H9 (cell line): ENCODE measurements at regions not wholly inside any gene's neighbourhood (a gene's known extent, or its start where the extent isn't known, plus 50 kb on each side); places are given as distances from the start of the nearest gene placed in this dataset.

ENCODE experiments used
- DNase-seq: peaks from one replicate; pipeline ENCODE4 v3.0.0-alpha.2; 2017
- H2AFZ ChIP-seq: one replicate; pipeline ENCODE4 v1.6.1; 2013; ENCODE audit warnings: mild to moderate bottlenecking, low read length, control low read depth, moderate library complexity
- H2AK5ac ChIP-seq: 2 replicates; pipeline ENCODE4 v1.6.1; 2013; ENCODE audit warnings: low read length, control low read depth, mixed read lengths; ENCODE audit not compliant: insufficient read length
- H2BK120ac ChIP-seq: one replicate; pipeline ENCODE4 v1.6.1; 2013; ENCODE audit warnings: low read depth, mild to moderate bottlenecking, low read length, control low read depth, inconsistent platforms; ENCODE audit not compliant: poor library complexity, severe bottlenecking
- H2BK12ac ChIP-seq: 2 replicates; pipeline ENCODE4 v1.6.1; 2013; ENCODE audit warnings: low read length, control low read depth, mixed read lengths, low read depth; ENCODE audit not compliant: insufficient read length
- H2BK15ac ChIP-seq: 2 replicates; pipeline ENCODE4 v1.6.1; 2013; ENCODE audit warnings: low read depth, low read length, control low read depth
- H2BK20ac ChIP-seq: one replicate; pipeline ENCODE4 v1.6.1; 2013; ENCODE audit warnings: low read depth, mild to moderate bottlenecking, low read length, control low read depth, inconsistent platforms; ENCODE audit not compliant: poor library complexity, severe bottlenecking
- H2BK5ac ChIP-seq: 2 replicates; pipeline ENCODE4 v1.6.1; 2013; ENCODE audit warnings: low read length, control low read depth, mixed read lengths; ENCODE audit not compliant: insufficient read length
- H3K14ac ChIP-seq: 2 replicates; pipeline ENCODE4 v1.6.1; 2013; ENCODE audit warnings: low read length, control low read depth; ENCODE audit not compliant: insufficient read depth
- H3K18ac ChIP-seq: 2 replicates; pipeline ENCODE4 v1.6.1; 2013; ENCODE audit warnings: low read depth, mild to moderate bottlenecking, mixed read lengths, low read length, control low read depth; ENCODE audit not compliant: insufficient read length
- H3K23ac ChIP-seq: 2 replicates; pipeline ENCODE4 v1.6.1; 2013; ENCODE audit warnings: low read length, control low read depth, mixed read lengths, low read depth; ENCODE audit not compliant: insufficient read length
- H3K23me2 ChIP-seq: 2 replicates; pipeline ENCODE4 v1.6.1; 2013; ENCODE audit warnings: low read depth, mild to moderate bottlenecking, mixed read lengths, low read length, control low read depth; ENCODE audit not compliant: insufficient read length, poor library complexity, severe bottlenecking
- H3K27ac ChIP-seq: 2 replicates; pipeline ENCODE4 v1.5.1; 2013; ENCODE audit warnings: low read length, control low read depth, mixed read lengths, low read depth; ENCODE audit not compliant: insufficient read length
- H3K27me3 ChIP-seq: 2 replicates; pipeline ENCODE4 v1.6.1; 2013; ENCODE audit warnings: low read length, control low read depth, inconsistent platforms; ENCODE audit not compliant: insufficient read depth
- H3K4ac ChIP-seq: 2 replicates; pipeline ENCODE4 v1.6.1; 2013; ENCODE audit warnings: low read depth, mild to moderate bottlenecking, control low read depth, inconsistent platforms, low read length, moderate library complexity
- H3K4me1 ChIP-seq: 2 replicates; pipeline ENCODE4 v1.6.1; 2013; ENCODE audit warnings: low read length, control low read depth, inconsistent platforms; ENCODE audit not compliant: insufficient read depth
- H3K4me2 ChIP-seq: 2 replicates; pipeline ENCODE4 v1.6.1; 2013; ENCODE audit warnings: low read length, control low read depth, mixed read lengths; ENCODE audit not compliant: insufficient read length, insufficient read depth
- H3K56ac ChIP-seq: 2 replicates; pipeline ENCODE4 v1.6.1; 2013; ENCODE audit warnings: low read depth, mild to moderate bottlenecking, mixed read lengths, low read length, control low read depth; ENCODE audit not compliant: insufficient read length
- H3K79me1 ChIP-seq: 2 replicates; pipeline ENCODE4 v1.6.1; 2013; ENCODE audit warnings: low read depth, mild to moderate bottlenecking, moderate library complexity, low read length, control low read depth, inconsistent platforms; ENCODE audit not compliant: insufficient read depth, poor library complexity, severe bottlenecking
- H3K79me2 ChIP-seq: 2 replicates; pipeline ENCODE4 v1.6.1; 2013; ENCODE audit warnings: low read length, control low read depth, inconsistent platforms; ENCODE audit not compliant: insufficient read depth
- H3K9ac ChIP-seq: 2 replicates; pipeline ENCODE4 v1.6.1; 2013; ENCODE audit warnings: low read length, control low read depth, mixed read lengths; ENCODE audit not compliant: insufficient read length; ENCODE audit errors: extremely low read depth
- H3K9me3 ChIP-seq: one replicate; pipeline ENCODE4 v1.6.1; 2013; ENCODE audit warnings: low read depth, low read length, inconsistent platforms; ENCODE audit not compliant: control insufficient read depth
- H3T11ph ChIP-seq: one replicate; pipeline ENCODE4 v1.6.1; 2013; ENCODE audit warnings: mild to moderate bottlenecking, low read length, control low read depth, inconsistent platforms
- H4K20me1 ChIP-seq: one replicate; pipeline ENCODE4 v1.6.1; 2013; ENCODE audit not compliant: control insufficient read depth, insufficient read length, insufficient read depth
- H4K5ac ChIP-seq: 2 replicates; pipeline ENCODE4 v1.6.1; 2013; ENCODE audit warnings: low read depth, mild to moderate bottlenecking, mixed read lengths, low read length, control low read depth; ENCODE audit not compliant: insufficient read length
- H4K8ac ChIP-seq: replicated peaks from 2 replicates; pipeline ENCODE4 v1.6.1; 2013; ENCODE audit warnings: low read length, control low read depth, mixed read lengths, low read depth; ENCODE audit not compliant: insufficient read length
- H4K91ac ChIP-seq: 2 replicates; pipeline ENCODE4 v1.6.1; 2013; ENCODE audit warnings: low read depth, mild to moderate bottlenecking, moderate library complexity, mixed read lengths, low read length, control low read depth; ENCODE audit not compliant: insufficient read length
- H3K27ac Mint-ChIP-seq, 3 experiments: 2 replicates in 2 of 3; 3 replicates in 1 of 3; pipeline ENCODE4 v1.8.0; 2020 to 2021; ENCODE audit warnings: mixed read lengths in 3 of 3, mild to moderate bottlenecking in 1 of 3, moderate library complexity in 1 of 3
- H3K27me3 Mint-ChIP-seq: 2 replicates; pipeline ENCODE4 v1.8.0; 2021; ENCODE audit warnings: low read depth, mild to moderate bottlenecking, moderate library complexity, mixed read lengths
- H3K36me3 Mint-ChIP-seq, 3 experiments: 2 replicates in 2 of 3; 3 replicates in 1 of 3; pipeline ENCODE4 v1.8.0; 2020 to 2021; ENCODE audit warnings: low read depth in 3 of 3, mixed read lengths in 3 of 3; ENCODE audit not compliant: insufficient read depth in 1 of 3
- H3K4me1 Mint-ChIP-seq, 2 experiments: 2 replicates each; pipeline ENCODE4 v1.8.0; 2020; ENCODE audit warnings: mixed read lengths in 2 of 2
- H3K4me3 Mint-ChIP-seq, 2 experiments: 2 replicates in 1 of 2; 3 replicates in 1 of 2; pipeline ENCODE4 v1.8.0; 2020 to 2021; ENCODE audit warnings: mild to moderate bottlenecking in 2 of 2, mixed read lengths in 2 of 2, moderate library complexity in 1 of 2
- H3K9me3 Mint-ChIP-seq, 2 experiments: 2 replicates in 1 of 2; 3 replicates in 1 of 2; pipeline ENCODE4 v1.8.0; 2020; ENCODE audit warnings: mild to moderate bottlenecking in 2 of 2, mixed read lengths in 2 of 2, moderate library complexity in 1 of 2
- WGBS: extraction: QIAGEN DNeasy Blood & Tissue Kit; methylation state at CpG from one replicate; pipeline ENCODE4 v1.1.7; 2013; ENCODE audit warnings: missing lambda C conversion rate, low lambda C conversion rate, mixed read lengths; ENCODE audit not compliant: insufficient read length; ENCODE audit errors: extremely low coverage; 5-methylcytosine and 5-hydroxymethylcytosine counted together
- TF ChIP-seq, protein P1 (sequence below): fragments of 200-600 bp; sonication (generic); conservative IDR thresholded peaks from 3 replicates; pipeline ENCODE4 v1.8.0; 2021; ENCODE audit warnings: antibody characterized with exemption, mild to moderate bottlenecking

DNA sequence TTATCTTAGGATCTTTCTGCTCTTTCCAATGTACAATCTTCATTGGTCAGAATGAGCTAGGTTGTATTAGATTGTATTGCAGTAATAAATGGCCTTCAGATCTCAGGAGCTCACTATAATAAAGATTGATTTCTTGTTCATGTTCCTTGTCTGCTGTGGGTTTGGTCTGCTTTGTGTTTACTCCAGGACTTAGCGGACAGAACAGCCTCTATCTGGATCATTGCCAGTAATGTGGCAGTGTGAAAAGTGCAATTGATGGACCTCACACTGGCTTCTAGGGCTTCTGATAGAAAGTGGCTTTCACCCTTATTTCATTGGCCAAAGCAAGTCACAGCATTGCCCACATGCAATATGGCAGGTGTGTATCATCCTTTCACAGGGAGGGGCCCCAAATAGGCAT lies 81.2 kb downstream of the BTG1 start:
- no peaks in the 10 kb centered on the region for H3K4me1 ChIP-seq
- H3K36me3 Mint-ChIP-seq, result no peaks in the 10 kb centered on the region
- no peak overlapping the region for H3K27ac ChIP-seq
- no peaks in the 10 kb centered on the region for H3K79me2 ChIP-seq
- no peak overlapping the region for H3K14ac ChIP-seq
- H3K4me1 Mint-ChIP-seq, result peaks cover 19 to 20% of the 10 kb centered on the region in 2 experiments
- H2BK15ac ChIP-seq, result no peak overlapping the region
- no peak overlapping the region for H4K91ac ChIP-seq
- H3K23ac ChIP-seq, result no peak overlapping the region
- DNase-seq, result no peak
- H2AFZ ChIP-seq, result no peak overlapping the region
- no peak overlapping the region for H3K4me3 Mint-ChIP-seq
- H2BK12ac ChIP-seq, result no peak overlapping the region
- no peak overlapping the region for H2AK5ac ChIP-seq
- WGBS, result no CpG with 5 or more reads among the region's 1 CpG
- H2BK120ac ChIP-seq, result no peak overlapping the region
- H3K79me1 ChIP-seq, result no peaks in the 10 kb centered on the region
- no peaks in the 10 kb centered on the region for H3K27me3 ChIP-seq
- H3K27me3 Mint-ChIP-seq, result no peaks in the 10 kb centered on the region
- no peak overlapping the region for H4K5ac ChIP-seq
- H2BK5ac ChIP-seq, result no peak overlapping the region
- no peak overlapping the region for H3K9ac ChIP-seq
- no peaks in the 10 kb centered on the region for H3K9me3 ChIP-seq
- H3K4ac ChIP-seq, result no peak overlapping the region
- H3T11ph ChIP-seq, result no peak overlapping the region
- no peak overlapping the region for H3K56ac ChIP-seq
- no peak overlapping the region for H3K4me2 ChIP-seq
- no peak overlapping the region for H3K27ac Mint-ChIP-seq
- peak overlapping the region; percentile 43 for H4K8ac ChIP-seq
- no peaks in the 10 kb centered on the region for H4K20me1 ChIP-seq
- no peak overlapping the region for H3K18ac ChIP-seq
- H3K23me2 ChIP-seq, result no peaks in the 10 kb centered on the region
- TF ChIP-seq, protein P1, sequence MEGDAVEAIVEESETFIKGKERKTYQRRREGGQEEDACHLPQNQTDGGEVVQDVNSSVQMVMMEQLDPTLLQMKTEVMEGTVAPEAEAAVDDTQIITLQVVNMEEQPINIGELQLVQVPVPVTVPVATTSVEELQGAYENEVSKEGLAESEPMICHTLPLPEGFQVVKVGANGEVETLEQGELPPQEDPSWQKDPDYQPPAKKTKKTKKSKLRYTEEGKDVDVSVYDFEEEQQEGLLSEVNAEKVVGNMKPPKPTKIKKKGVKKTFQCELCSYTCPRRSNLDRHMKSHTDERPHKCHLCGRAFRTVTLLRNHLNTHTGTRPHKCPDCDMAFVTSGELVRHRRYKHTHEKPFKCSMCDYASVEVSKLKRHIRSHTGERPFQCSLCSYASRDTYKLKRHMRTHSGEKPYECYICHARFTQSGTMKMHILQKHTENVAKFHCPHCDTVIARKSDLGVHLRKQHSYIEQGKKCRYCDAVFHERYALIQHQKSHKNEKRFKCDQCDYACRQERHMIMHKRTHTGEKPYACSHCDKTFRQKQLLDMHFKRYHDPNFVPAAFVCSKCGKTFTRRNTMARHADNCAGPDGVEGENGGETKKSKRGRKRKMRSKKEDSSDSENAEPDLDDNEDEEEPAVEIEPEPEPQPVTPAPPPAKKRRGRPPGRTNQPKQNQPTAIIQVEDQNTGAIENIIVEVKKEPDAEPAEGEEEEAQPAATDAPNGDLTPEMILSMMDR, result no peak
- H3K9me3 Mint-ChIP-seq, result no peaks in the 10 kb centered on the region; a peak in 1 of 5 replicates
- H2BK20ac ChIP-seq, result no peak overlapping the region
